ENCODE measurements at regions not wholly inside any gene's neighbourhood (a gene's known extent, or its start where the extent isn't known, plus 50 kb on each side); places are given as distances from the start of the nearest gene placed in this dataset.
"Not testable (repeated sequence)": the region's sequence is repeated elsewhere in the genome, so short reads cannot be mapped to it uniquely, and the experiment has no call there.

- DNase-seq, result no peak
These were observed 270.8 kb upstream of the AGAP1 start for GRCh38 chr2:235223011-235223410.

DNA sequence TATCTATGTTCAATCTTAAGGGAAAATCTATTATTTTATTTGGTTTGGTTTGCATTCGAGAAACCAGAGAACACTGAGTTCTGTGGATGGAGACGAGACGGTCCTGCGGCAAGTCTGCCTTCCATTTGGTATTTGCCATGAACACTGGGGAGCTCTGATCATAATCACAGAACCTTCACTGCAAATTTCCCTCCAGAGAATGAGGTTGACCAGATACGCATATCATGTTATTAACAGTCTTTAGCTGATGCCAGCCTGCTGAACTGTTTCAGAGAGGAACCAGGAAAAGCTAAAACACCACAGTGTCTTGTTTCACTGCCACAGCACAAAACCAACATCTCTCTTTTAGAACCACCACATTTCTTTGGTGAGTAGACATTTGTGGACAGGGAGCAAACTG, 269.4 kb upstream of the AGAP1 start:
- no peak for DNase-seq

- DNase-seq, result no peak
These were observed 268.6 kb upstream of the AGAP1 start for GRCh38 chr2:235225261-235225660.

DNA sequence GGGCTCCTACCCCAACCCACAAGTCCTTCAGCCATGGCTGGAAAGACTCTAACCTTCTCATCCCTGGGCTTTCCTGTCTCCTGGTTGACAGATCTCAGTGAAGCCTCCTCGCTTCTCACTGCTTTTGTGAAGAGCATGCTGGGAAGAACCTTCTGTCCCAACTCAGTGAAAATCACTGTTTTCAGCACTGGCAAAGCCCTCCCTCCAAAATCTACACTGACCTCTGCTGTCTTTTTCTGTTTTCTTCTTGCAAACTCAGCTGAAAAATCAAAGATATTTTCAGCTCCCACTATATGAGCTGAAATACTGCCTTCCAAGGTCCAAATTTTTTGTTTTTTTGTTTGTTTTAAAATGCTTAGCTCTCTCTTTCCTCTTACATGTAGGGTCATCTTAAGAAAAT, 266.3 kb upstream of the AGAP1 start:
- no peak for DNase-seq

GRCh38 chr2:235228422-235228821, 265.4 kb upstream of the AGAP1 start:
- DNase-seq, result not testable (repeated sequence)

GRCh38 chr2:235229236-235229635, 264.6 kb upstream of the AGAP1 start:
- no peak for DNase-seq

- DNase-seq, result no peak
These were observed 262.8 kb upstream of the AGAP1 start for GRCh38 chr2:235230821-235231601.

DNA sequence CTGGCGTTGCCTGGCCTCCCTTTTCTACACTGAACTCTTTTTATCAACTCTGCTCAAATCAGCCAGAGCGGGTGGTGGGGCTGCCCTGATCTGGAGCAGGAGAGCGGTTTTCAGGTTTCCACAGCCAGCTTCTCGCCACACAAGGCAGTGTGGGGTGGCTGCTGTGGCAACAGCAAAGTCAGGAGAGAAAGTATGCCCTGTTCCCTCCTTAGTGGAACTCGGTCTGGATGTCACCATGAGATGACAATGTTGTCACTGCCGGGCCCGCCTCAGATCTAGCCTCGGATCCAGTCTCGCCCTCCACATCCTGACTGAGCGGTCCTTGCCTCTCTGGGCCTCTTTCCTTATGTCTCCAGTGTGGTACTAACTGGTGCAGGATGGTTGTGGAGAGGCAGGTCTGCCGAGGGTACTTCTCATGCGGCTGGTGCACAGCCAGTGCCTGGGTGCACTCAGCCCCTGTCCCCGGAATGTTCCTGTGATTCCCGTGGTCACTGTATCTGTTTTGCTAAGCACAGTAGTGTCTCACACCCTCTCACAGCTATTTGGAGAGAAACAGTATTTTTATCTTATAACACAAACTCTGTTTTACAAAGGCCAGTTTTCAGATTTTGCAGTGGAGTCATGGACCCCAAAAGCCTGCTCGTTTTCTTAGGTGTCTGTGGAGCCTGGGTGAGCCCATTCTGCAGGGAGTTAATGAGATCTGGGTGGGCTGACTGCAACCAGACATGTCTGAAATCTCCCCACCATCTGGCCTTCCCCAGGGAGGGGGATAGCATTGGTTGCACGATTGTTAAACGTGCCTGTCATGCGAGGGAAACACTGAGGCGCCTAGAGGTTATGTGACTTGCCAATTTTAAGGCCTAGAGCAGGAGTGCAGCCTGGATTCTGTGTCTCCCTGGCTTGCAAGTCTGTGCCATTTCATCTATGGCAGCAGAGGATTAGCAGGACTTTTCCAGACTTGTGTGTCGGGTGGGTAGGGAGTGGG, 261.1 kb upstream of the AGAP1 start:
- DNase-seq, result no peak

DNA sequence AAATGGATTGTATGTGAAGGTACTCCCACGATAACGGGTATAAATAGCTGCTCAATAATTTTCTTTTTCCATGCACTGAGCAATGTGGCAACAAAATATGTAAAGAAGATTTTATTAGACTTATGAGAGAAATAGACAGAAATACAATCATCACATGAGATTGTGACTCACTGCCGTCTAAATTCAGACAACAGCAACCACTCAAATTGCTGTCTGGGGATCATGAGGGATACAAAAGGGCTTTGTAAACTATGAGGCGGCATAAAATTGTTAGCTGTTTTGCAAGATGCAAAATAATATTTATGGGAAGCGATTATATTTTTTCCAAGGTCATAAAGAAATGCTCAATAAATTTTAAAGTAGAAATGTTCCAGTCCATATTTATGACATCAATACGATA, 259.1 kb upstream of the AGAP1 start:
- DNase-seq, result no peak

DNA sequence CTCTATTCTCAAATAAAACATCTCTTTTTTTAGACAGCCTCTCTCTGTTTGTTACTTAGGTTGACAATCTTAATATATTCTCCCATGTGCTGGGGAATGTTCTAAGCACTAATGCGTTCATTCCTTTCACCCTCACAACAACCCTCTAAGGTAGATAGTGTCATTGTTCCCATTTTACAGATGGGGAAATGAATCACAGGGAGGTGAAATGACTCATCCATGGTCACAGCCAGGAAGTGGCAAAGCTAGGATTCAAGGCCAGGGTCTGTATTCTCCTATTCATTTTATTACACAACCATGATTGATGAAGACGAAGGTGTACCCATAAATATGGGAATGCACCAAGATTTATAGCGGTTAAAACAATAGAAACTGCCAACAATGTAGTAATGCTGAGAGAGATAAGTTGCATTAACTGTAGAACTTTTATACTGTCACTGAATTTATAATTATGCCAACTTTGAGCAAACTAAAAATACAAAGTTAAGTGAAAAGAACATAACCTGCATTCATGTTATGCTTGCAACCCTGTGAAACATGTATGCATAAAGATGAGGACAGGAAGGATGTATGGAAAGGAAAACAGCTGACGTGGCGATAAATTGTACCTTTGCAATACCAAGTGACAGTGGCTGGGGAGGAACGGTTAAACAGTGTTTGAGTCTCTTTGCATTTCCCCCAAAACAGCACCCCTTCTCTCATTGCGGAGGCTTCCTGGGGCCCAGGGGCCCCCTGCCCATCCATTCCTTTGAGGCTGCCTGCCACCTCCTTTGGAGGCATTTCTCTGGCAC, 257.7 kb upstream of the AGAP1 start:
- no peak for DNase-seq

DNA sequence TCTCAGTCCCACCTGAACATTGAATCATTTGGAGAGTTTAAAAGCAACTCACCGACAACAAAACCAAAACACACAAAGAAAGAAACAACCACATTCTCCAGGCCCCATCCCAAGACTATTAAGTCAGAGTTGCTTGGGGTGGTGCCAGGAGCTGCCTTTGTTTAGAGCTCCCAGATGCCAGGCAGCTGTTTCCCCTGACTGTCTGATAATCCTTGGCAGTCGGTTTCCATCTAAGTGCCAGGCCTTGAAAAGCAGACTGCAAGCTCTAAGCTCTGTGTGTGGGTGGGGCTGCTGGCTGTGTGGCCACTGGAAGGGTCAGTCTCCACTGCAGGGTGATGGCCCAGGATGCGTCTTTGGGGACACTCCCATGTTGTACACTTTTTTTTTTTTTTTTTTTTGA, 255.3 kb upstream of the AGAP1 start:
- DNase-seq, result no peak

GRCh38 chr2:235240574-235240973, 253.3 kb upstream of the AGAP1 start:
- no peak for DNase-seq

GRCh38 chr2:235244255-235245220, 249.3 kb upstream of the AGAP1 start:
- no peak for DNase-seq

DNA sequence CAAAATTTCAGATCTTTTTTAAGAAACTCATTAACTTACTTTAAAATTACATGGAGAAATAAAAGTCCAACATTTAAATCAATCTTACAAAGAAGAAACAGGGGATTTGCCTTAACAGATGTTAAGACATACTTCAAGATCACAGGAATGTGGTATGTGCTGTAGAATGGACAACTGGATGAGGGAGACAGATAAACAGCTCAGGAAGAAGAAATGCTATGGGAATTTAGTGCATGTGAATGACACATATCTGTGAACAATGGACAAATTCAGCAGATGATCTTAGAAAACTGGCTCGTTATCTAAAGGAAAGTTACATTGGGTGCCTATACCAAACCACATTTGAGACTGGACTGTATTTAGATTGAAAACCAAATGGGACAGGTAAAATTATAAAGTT, 246.8 kb upstream of the AGAP1 start:
- no peak for DNase-seq

GRCh38 chr2:235255693-235256092, 238.2 kb upstream of the AGAP1 start:
- DNase-seq, result no peak

GRCh38 chr2:235257590-235257989, 236.3 kb upstream of the AGAP1 start:
- DNase-seq, result no peak

DNA sequence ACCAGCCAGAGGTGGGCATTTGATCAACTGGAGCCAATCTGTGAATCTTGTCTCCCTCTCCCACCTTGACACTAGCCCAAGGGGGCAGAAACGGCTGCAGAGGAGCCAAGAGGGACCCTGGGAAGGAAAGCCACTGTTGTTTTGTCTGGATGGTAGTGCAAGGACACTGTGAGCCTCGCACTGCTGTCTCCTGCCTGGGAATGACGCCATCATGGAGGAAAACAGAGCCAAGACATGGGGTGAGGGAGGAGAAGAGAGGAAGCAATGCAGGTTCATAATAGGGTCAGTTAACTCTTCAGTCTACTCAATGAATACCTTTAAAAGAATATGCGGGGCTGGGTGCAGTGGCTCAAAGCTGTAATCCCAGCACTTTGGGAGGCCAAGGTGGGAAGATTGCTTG, 231.1 kb upstream of the AGAP1 start:
- DNase-seq, result no peak

DNA sequence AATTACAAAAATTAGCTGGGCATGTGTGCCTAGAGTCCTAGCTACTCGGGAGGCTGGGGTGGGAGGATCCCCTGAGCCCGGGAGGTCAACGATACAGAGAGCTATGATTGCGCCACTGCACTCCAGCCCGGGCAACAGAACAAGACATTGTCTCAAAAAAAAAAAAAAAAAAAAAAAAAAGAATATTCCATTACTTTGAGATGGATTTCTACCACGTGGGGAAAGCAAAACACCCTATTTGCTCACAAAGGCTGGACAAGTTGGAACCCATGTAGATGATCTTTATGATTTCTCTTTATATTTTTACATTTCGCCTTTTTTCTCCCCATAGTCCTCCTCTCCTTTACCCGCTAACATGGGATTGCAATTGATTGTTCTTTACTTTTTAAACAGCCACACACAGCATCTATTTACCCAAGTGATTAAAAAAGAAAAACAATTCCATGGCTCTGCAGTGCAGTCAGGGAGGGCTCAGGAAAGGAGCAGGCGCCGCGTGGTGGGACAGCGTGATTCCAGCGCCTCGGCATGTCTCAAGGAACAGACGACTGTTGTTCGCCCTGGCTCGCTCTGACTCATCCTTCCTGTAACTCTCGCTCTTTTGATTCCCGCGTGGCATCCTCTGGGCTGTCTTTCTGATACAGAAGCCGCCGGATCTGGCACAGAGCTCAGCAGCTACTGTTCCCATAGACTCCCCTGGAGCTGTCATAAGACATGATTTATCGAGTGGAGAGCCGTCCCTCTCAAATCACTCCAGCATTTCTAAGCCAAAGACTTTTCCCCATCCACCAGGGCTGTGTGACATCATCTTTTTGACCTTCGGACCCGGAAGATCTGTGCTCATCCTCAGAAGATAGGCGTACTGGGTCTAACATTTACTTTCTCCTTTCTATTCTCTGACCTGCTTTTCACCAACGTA, 230.4 kb upstream of the AGAP1 start:
- no peak for DNase-seq

DNA sequence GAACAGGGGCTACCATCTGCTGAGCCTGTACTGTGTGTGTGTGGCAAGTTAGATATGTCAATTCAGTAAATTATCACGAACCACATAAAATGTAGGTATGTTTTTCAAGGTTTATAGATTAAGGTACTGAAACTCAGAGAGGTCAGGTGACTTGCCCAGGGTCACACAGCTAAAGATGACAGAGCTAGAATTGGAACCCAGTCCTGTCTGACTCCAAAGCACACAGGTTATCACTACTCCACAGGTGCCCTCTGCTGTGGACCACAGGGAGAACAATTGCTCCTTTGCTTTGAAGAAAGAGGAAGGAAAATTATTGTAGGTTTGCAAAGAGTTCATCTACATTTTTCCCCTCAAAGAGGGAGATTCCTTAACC, 229.7 kb upstream of the AGAP1 start:
- no peak for DNase-seq

GRCh38 chr2:235264512-235264911, 229.3 kb upstream of the AGAP1 start:
- no peak for DNase-seq
